ENCODE measurements at regions not wholly inside any gene's neighbourhood (a gene's known extent, or its start where the extent isn't known, plus 50 kb on each side); places are given as distances from the start of the nearest gene placed in this dataset.

GRCh38 chr20:7366189-7366588, 574.1 kb downstream of the HAO1 start:
- FAIRE-seq (no peak), DNase-seq (no peak)
- Histone ChIP-seq H3K27me3 (ENCODE audit: control insufficient read depth, insufficient read depth, low read length) (no peaks in the 10 kb centered on the region), H3K27ac (ENCODE audit: low read depth in 2 of 2, low read length in 2 of 2) (no peak overlapping the region), H3K4me3 (ENCODE audit: low read length in 3 of 3) (no peak overlapping the region), H3K36me3 (ENCODE audit: control insufficient read depth in 2 of 3, insufficient read depth in 3 of 3, low read length in 3 of 3) (no peaks in the 10 kb centered on the region), H3K9ac (ENCODE audit: low read length in 3 of 3) (no peak overlapping the region), H3K4me1 (ENCODE audit: control insufficient read depth in 2 of 3, insufficient read depth in 2 of 3, low read depth in 1 of 3, low read length in 3 of 3) (no peaks in the 10 kb centered on the region), H3K9me3 (ENCODE audit: control insufficient read depth in 2 of 3, insufficient read depth in 1 of 3, low read length in 3 of 3) (peaks cover 0 to 3% (median 0%) of the 10 kb centered on the region in 3 donors)
- TF ChIP-seq CTCF (IDR thresholded peaks at IDR 0.05; ENCODE audit: borderline replicate concordance, extremely low read depth, insufficient read depth): no peak
- intact Hi-C loops (cut with DNase I): no loop called here

GRCh38 chr20:7371518-7372163, 568.6 kb downstream of the HAO1 start:
- Histone ChIP-seq H3K9me3 (ENCODE audit: control insufficient read depth in 2 of 3, insufficient read depth in 1 of 3, low read length in 3 of 3) (peaks cover 0 to 3% (median 0%) of the 10 kb centered on the region in 3 donors), H3K27me3 (ENCODE audit: control insufficient read depth, insufficient read depth, low read length) (no peaks in the 10 kb centered on the region), H3K36me3 (ENCODE audit: control insufficient read depth in 2 of 3, insufficient read depth in 3 of 3, low read length in 3 of 3) (no peaks in the 10 kb centered on the region), H3K27ac (ENCODE audit: low read depth in 2 of 2, low read length in 2 of 2) (no peak overlapping the region), H3K9ac (ENCODE audit: low read length in 3 of 3) (no peak overlapping the region), H3K4me3 (ENCODE audit: low read length in 3 of 3) (no peak overlapping the region), H3K4me1 (ENCODE audit: control insufficient read depth in 2 of 3, insufficient read depth in 2 of 3, low read depth in 1 of 3, low read length in 3 of 3) (peaks cover 0 to 2% (median 0%) of the 10 kb centered on the region in 3 donors)
- no peak for FAIRE-seq
- intact Hi-C loops (cut with DNase I): no loop called here
- TF ChIP-seq CTCF (IDR thresholded peaks at IDR 0.05; ENCODE audit: borderline replicate concordance, extremely low read depth, insufficient read depth): no peak
- peak in 2 of 5 donors; percentile 60 to 86 for DNase-seq

GRCh38 chr20:7375905-7376304, 564.4 kb downstream of the HAO1 start:
- FAIRE-seq (peak; percentile 81), DNase-seq (no peak)
- H3K27ac ChIP-seq (ENCODE audit: low read depth in 2 of 2, low read length in 2 of 2): no peak overlapping the region
- intact Hi-C loops (cut with DNase I): no loop called here
- H3K27me3 ChIP-seq (ENCODE audit: control insufficient read depth, insufficient read depth, low read length): no peaks in the 10 kb centered on the region
- no peak overlapping the region for H3K4me3 ChIP-seq (ENCODE audit: low read length in 3 of 3)
- H3K4me1 ChIP-seq (ENCODE audit: control insufficient read depth in 2 of 3, insufficient read depth in 2 of 3, low read depth in 1 of 3, low read length in 3 of 3): peaks cover 0 to 2% (median 0%) of the 10 kb centered on the region in 3 donors
- no peaks in the 10 kb centered on the region for H3K36me3 ChIP-seq (ENCODE audit: control insufficient read depth in 2 of 3, insufficient read depth in 3 of 3, low read length in 3 of 3)
- no peaks in the 10 kb centered on the region for H3K9me3 ChIP-seq (ENCODE audit: control insufficient read depth in 2 of 3, insufficient read depth in 1 of 3, low read length in 3 of 3)
- H3K9ac ChIP-seq (ENCODE audit: low read length in 3 of 3): no peak overlapping the region
- peak; percentile 6 for TF ChIP-seq CTCF (IDR thresholded peaks at IDR 0.05; ENCODE audit: borderline replicate concordance, extremely low read depth, insufficient read depth)
